ENCODE measurements at regions not wholly inside any gene's neighbourhood (a gene's known extent, or its start where the extent isn't known, plus 50 kb on each side); places are given as distances from the start of the nearest gene placed in this dataset.

DNA sequence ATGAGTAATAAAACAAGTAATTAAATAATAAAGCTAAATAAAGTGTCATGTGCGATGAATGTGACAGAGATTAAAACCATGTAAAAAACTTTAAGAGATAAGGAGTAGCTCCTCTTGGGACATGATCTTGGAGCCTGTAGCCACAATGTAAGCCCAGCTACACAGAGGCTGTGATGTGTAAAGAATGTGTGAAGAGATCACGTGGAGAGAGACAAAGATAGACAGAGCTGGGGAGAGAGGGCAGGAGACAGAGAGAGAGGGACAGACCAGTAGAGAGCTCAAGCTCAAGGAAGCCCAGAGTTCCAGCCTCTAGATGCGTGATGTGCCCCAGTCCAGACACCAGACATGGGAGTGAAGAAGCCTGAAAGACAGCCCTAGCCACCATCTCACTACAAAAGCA, 644.1 kb downstream of the TNS3 start:
- TF ChIP-seq, protein P1, sequence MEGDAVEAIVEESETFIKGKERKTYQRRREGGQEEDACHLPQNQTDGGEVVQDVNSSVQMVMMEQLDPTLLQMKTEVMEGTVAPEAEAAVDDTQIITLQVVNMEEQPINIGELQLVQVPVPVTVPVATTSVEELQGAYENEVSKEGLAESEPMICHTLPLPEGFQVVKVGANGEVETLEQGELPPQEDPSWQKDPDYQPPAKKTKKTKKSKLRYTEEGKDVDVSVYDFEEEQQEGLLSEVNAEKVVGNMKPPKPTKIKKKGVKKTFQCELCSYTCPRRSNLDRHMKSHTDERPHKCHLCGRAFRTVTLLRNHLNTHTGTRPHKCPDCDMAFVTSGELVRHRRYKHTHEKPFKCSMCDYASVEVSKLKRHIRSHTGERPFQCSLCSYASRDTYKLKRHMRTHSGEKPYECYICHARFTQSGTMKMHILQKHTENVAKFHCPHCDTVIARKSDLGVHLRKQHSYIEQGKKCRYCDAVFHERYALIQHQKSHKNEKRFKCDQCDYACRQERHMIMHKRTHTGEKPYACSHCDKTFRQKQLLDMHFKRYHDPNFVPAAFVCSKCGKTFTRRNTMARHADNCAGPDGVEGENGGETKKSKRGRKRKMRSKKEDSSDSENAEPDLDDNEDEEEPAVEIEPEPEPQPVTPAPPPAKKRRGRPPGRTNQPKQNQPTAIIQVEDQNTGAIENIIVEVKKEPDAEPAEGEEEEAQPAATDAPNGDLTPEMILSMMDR (IDR thresholded peaks at IDR 0.05) = no peak
- no peak for TF ChIP-seq POLR2A (IDR thresholded peaks at IDR 0.05)
